Upper lobe of left lung (tissue), 6 donors: ENCODE measurements at regions not wholly inside any gene's neighbourhood (a gene's known extent, or its start where the extent isn't known, plus 50 kb on each side); places are given as distances from the start of the nearest gene placed in this dataset.

Source experiments
- ATAC-seq, 2 donors: fragments of 200-7000 bp; cut with Tn5 transposase; one replicate each; pipeline ENCODE4 v1.9.1; 2022; ENCODE audit warnings: mild to moderate bottlenecking in 2 of 2, moderate library complexity in 2 of 2; ENCODE audit not compliant: low FRiP score in 2 of 2
- DNase-seq, 2 donors: peaks; one replicate each; pipeline ENCODE4 v3.0.0-alpha.2; 2019 to 2020
- H3K27ac ChIP-seq, 4 donors: fragments of 200-600 bp; sonication (generic); one replicate each; pipeline ENCODE4 v1.5.1; 2016 to 2019
- H3K27me3 ChIP-seq, 4 donors: fragments of 200-600 bp; sonication (generic); one replicate each; pipeline ENCODE4 v1.5.1; 2017 to 2019
- H3K36me3 ChIP-seq, 4 donors: fragments of 200-600 bp; sonication (generic); one replicate each; pipeline ENCODE4 v1.5.1; 2016 to 2019
- H3K4me1 ChIP-seq, 4 donors: fragments of 200-600 bp; sonication (generic); one replicate each; pipeline ENCODE4 v1.5.1; 2018 to 2019
- H3K4me3 ChIP-seq, 4 donors: fragments of 200-600 bp; sonication (generic); one replicate each; pipeline ENCODE4 v1.5.1; 2017 to 2019; ENCODE audit warnings: mild to moderate bottlenecking in 2 of 4, moderate library complexity in 1 of 4
- H3K9me3 ChIP-seq, 4 donors: fragments of 200-600 bp; sonication (generic); one replicate each; pipeline ENCODE4 v1.5.1; 2018 to 2019
- EP300 ChIP-seq, 4 donors: sonication (generic); formaldehyde crosslinking; IDR thresholded peaks; one replicate each; pipeline ENCODE4 v1.5.1; 2017; ENCODE audit warnings: antibody characterized with exemption in 4 of 4, control low read depth in 2 of 4
- POLR2A ChIP-seq, 4 donors: fragments of 450-650 bp; IDR thresholded peaks; one replicate each; pipeline ENCODE4 v1.5.1; 2016 to 2017; ENCODE audit warnings: antibody characterized with exemption in 4 of 4, mild to moderate bottlenecking in 2 of 4
- POLR2AphosphoS5 ChIP-seq, 2 donors: sonication (generic); formaldehyde crosslinking; IDR thresholded peaks; one replicate each; pipeline ENCODE4 v1.5.1; 2017; ENCODE audit warnings: antibody characterized with exemption in 2 of 2
- WGBS, 2 donors: methylation state at CpG; one replicate each; pipeline ENCODE4 v1.1.5; 2017 to 2018; 5-methylcytosine and 5-hydroxymethylcytosine counted together
- TF ChIP-seq, protein P1 (sequence below), 6 experiments: fragments of 450-650 bp in 4 of 6; fragments of 200-600 bp in 2 of 6; sonication (generic) in 2 of 6; IDR thresholded peaks; one replicate each; pipeline ENCODE4 v1.5.1; 2016 to 2019; ENCODE audit warnings: antibody characterized with exemption in 6 of 6
- donor health status: DM: no; HTN: no; CAD: no; lungs with moderate emphysema.
- donor health status: DM: no; HTN: yes; CAD: no; lungs with severe emphysema.

DNA sequence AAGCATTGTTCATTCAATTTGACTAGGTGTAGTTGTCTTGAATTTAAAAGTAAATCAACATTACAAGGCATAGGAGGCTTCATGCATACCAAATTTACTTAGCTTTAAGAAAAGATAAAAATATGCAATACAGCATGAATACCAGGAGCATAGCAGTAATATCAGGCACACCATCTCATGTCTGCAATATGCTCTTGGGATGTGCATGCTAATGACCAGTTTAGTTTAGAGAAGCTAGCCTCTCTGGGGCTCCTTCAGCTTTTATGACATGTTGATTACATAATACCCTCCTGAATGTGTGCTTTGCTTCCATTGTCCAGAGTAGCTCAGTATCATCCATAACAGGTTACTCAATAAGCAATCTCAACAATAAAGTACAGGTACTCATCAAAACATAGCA, 497.2 kb downstream of the FLRT2 start:
- no peak overlapping the region for H3K27ac ChIP-seq
- DNase-seq (no peak), ATAC-seq (no peak)
- H3K9me3 ChIP-seq, result no peaks in the 10 kb centered on the region
- TF ChIP-seq EP300 (IDR thresholded peaks at IDR 0.05) (no peak), POLR2A (IDR thresholded peaks at IDR 0.05) (no peak), POLR2AphosphoS5 (IDR thresholded peaks at IDR 0.05) (no peak)
- TF ChIP-seq, protein P1, sequence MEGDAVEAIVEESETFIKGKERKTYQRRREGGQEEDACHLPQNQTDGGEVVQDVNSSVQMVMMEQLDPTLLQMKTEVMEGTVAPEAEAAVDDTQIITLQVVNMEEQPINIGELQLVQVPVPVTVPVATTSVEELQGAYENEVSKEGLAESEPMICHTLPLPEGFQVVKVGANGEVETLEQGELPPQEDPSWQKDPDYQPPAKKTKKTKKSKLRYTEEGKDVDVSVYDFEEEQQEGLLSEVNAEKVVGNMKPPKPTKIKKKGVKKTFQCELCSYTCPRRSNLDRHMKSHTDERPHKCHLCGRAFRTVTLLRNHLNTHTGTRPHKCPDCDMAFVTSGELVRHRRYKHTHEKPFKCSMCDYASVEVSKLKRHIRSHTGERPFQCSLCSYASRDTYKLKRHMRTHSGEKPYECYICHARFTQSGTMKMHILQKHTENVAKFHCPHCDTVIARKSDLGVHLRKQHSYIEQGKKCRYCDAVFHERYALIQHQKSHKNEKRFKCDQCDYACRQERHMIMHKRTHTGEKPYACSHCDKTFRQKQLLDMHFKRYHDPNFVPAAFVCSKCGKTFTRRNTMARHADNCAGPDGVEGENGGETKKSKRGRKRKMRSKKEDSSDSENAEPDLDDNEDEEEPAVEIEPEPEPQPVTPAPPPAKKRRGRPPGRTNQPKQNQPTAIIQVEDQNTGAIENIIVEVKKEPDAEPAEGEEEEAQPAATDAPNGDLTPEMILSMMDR (IDR thresholded peaks at IDR 0.05), result no peak
- H3K27me3 ChIP-seq, result no peaks in the 10 kb centered on the region
- H3K36me3 ChIP-seq, result no peaks in the 10 kb centered on the region
- H3K4me3 ChIP-seq, result no peak overlapping the region
- no peaks in the 10 kb centered on the region for H3K4me1 ChIP-seq

DNA sequence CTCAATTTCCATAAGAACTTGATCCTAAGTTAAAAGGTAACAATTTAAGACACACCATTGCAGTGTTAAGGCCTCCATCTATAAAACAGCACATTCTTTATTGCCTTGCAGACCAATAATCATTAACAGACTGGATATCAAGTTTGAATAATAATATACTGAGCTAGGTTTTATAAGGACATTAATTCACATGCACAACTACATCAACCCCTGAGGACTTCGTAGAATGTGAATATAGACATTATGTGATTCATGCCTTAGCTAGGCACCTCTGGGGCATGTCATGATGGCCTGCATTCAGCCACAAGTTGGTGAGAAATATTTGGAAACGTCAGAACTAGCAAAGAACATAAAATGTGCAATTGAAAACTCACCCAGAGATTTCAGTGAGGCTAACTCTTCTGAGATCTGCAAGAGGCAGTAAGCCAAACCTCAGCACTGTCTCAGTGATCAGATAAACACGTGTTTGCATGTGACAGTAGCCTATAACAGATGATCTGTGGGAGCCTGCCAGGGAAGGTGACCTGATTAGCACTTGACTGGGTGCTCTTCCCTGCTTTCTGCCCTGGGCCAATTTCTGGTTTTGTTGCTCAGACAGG, 492.2 kb downstream of the FLRT2 start:
- Histone ChIP-seq H3K9me3 (no peaks in the 10 kb centered on the region), H3K27me3 (no peaks in the 10 kb centered on the region), H3K36me3 (no peaks in the 10 kb centered on the region), H3K4me1 (no peaks in the 10 kb centered on the region), H3K27ac (no peak overlapping the region), H3K4me3 (no peak overlapping the region)
- ATAC-seq (no peak), DNase-seq (no peak)
- 48 to 63% methylated on average over 3 of the region's 3 CpGs for WGBS, 2 donors
- TF ChIP-seq EP300 (IDR thresholded peaks at IDR 0.05) (no peak), POLR2AphosphoS5 (IDR thresholded peaks at IDR 0.05) (no peak), POLR2A (IDR thresholded peaks at IDR 0.05) (no peak)
- TF ChIP-seq, protein P1 (IDR thresholded peaks at IDR 0.05), result no peak

DNA sequence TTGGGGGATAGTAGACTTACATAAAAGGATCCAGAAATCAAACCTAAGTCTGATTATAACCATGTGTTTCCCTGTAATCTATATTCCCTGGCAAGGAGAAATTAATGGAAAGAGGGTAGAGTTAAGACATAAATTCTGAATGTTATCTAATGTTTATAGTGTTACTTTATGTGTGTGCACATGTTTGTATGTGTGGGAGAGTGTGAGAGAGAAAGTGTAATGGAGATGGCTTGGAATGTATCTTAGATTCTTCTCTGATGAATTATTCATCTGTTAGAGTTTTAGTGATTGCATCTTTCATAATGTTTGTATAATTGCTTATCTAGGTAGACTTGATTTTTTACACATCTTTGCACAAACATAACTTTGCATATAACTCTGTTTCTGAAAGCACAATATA, 490.9 kb downstream of the FLRT2 start:
- Histone ChIP-seq H3K27me3 (no peaks in the 10 kb centered on the region), H3K4me3 (no peak overlapping the region), H3K27ac (no peak overlapping the region), H3K9me3 (no peaks in the 10 kb centered on the region), H3K4me1 (no peaks in the 10 kb centered on the region), H3K36me3 (no peaks in the 10 kb centered on the region)
- TF ChIP-seq EP300 (IDR thresholded peaks at IDR 0.05) (no peak), POLR2AphosphoS5 (IDR thresholded peaks at IDR 0.05) (no peak), POLR2A (IDR thresholded peaks at IDR 0.05) (no peak)
- TF ChIP-seq, protein P1 (IDR thresholded peaks at IDR 0.05), result no peak
- ATAC-seq (no peak), DNase-seq (no peak)

DNA sequence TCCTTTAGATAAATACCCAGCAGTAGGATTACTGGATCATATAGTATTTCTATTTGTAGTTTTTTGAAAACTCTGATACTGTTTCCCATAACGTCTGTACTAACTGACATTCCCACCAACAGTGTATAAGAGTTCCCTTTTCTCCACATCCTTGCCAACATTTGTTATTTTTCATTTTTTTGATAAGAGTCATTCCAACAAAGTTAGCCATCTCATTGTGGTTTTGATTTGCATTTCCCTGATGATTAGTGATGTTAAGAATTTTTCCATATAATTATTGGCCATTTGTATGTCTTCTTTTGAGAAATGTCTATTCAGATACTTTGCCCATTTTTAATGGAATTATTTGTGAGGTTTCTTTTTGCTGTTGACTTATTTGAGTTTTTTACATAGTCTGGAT, 486.0 kb downstream of the FLRT2 start:
- no peak for ATAC-seq
- TF ChIP-seq POLR2AphosphoS5 (IDR thresholded peaks at IDR 0.05), result no peak
- no peak for TF ChIP-seq EP300 (IDR thresholded peaks at IDR 0.05)
- TF ChIP-seq, protein P1 (IDR thresholded peaks at IDR 0.05), result no peak
- TF ChIP-seq POLR2A (IDR thresholded peaks at IDR 0.05), result no peak
- no peak overlapping the region for H3K4me3 ChIP-seq

DNA sequence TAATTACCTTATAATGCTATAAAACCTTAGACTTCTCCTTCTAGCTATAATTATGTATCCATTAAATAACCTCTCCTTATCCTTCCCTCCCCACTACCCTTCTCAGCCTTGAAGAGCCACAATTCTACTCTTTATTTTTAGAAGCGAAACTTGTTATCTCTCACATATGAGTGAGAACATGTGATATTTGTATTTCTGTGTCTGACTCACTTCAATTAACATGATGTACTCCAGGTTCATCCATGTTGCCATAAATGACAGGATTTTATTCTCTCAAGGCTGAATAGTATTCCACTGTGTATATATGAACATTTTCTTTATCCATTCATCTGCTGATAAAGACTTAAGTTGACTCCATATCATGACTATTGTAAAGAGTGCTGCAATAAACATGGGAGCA, 485.6 kb downstream of the FLRT2 start:
- Histone ChIP-seq H3K27me3 (no peaks in the 10 kb centered on the region), H3K36me3 (no peaks in the 10 kb centered on the region), H3K4me3 (no peak overlapping the region), H3K27ac (no peak overlapping the region), H3K4me1 (no peaks in the 10 kb centered on the region), H3K9me3 (no peaks in the 10 kb centered on the region)
- no peak for ATAC-seq
- TF ChIP-seq POLR2A (IDR thresholded peaks at IDR 0.05) (no peak), POLR2AphosphoS5 (IDR thresholded peaks at IDR 0.05) (no peak), EP300 (IDR thresholded peaks at IDR 0.05) (no peak)
- TF ChIP-seq, protein P1 (IDR thresholded peaks at IDR 0.05), result no peak
- 88 to 92% methylated on average over 1 of the region's 1 CpG for WGBS, 2 donors
- DNase-seq, result no peak

More for the DNA sequence above, 486.0 kb downstream of the FLRT2 start:
- 69 to 75% methylated on average over 1 of the region's 1 CpG for WGBS, 2 donors
- H3K27ac ChIP-seq, result no peak overlapping the region
- no peak for DNase-seq
- H3K9me3 ChIP-seq, result no peaks in the 10 kb centered on the region
- no peaks in the 10 kb centered on the region for H3K4me1 ChIP-seq
- H3K27me3 ChIP-seq, result no peaks in the 10 kb centered on the region
- H3K36me3 ChIP-seq, result no peaks in the 10 kb centered on the region
